Pancreas (tissue), 10 donors: ENCODE measurements at regions not wholly inside any gene's neighbourhood (a gene's known extent, or its start where the extent isn't known, plus 50 kb on each side); places are given as distances from the start of the nearest gene placed in this dataset.

Experiments used
- ATAC-seq, 4 donors: fragments of 200-7000 bp; cut with Tn5 transposase; one replicate each; pipeline versions ENCODE4 v1.8.0 to v1.9.1; 2020; ENCODE audit warnings: mild to moderate bottlenecking in 4 of 4, moderate library complexity in 4 of 4
- DNase-seq, 6 donors: peaks; one replicate each; pipeline ENCODE4 v3.0.0-alpha.2; 2020
- FAIRE-seq: peaks from 2 replicates; lab custom pipeline; 2012; peaks lifted over from hg19 to GRCh38; lab: Jason Lieb, UNC
- H3K27ac ChIP-seq, 4 donors: fragments of 200-600 bp; sonication (generic); 1 replicate in 3 of 4; 2 replicates in 1 of 4; pipeline versions ENCODE4 v1.5.0 to v1.8.0; 2020
- H3K27me3 ChIP-seq, 4 donors: fragments of 200-600 bp; one replicate each; pipeline ENCODE4 v1.8.0; 2021
- H3K36me3 ChIP-seq, 3 donors: fragments of 200-600 bp; sonication (generic) in 1 of 3; one replicate each; pipeline versions ENCODE4 v1.5.0 to v1.8.0; 2020 to 2021
- H3K4me1 ChIP-seq, 3 donors: fragments of 200-600 bp; one replicate each; pipeline ENCODE4 v1.8.0; 2021
- H3K4me3 ChIP-seq, 4 donors: fragments of 200-600 bp; sonication (generic) in 2 of 4; one replicate each; pipeline versions ENCODE4 v1.5.0 to v1.8.0; 2020 to 2021
- H3K9me3 ChIP-seq, 4 donors: fragments of 200-600 bp; one replicate each; pipeline ENCODE4 v1.8.0; 2021
- WGBS, 2 donors: extraction: QIAGEN DNeasy Blood & Tissue Kit; methylation state at CpG; one replicate each; pipeline ENCODE4 v1.1.7; 2013; 5-methylcytosine and 5-hydroxymethylcytosine counted together
- intact Hi-C, 3 donors: fragments of 100-400 bp; cut with DNase I; formaldehyde crosslinking; loops; one replicate each; pipeline versions ENCODE4 v1.11.1 to v1.14.2; 2022
- TF ChIP-seq, protein P1 (sequence below), 4 donors: fragments of 200-600 bp; sonication (generic) in 3 of 4; IDR thresholded peaks; one replicate each; pipeline versions ENCODE4 v1.5.0 to v1.8.0; 2021; ENCODE audit warnings: antibody characterized with exemption in 4 of 4
- donor health status: healthy with polysubstance abuse.
- donor health status: DM: no; HTN: no; CAD: no; lungs with moderate emphysema.
- donor health status: DM: no; HTN: no; CAD: no.
- donor health status: control.
- donor health status: control.
- donor health status: Bipolar disorder and iron deficiency.
- donor health status: DM: yes; HTN: yes; CAD: no.
- donor health status: DM: no; HTN: no; CAD: no.
- donor health status: DM: no; HTN: no; CAD: no.
- donor health status: DM: yes; HTN: yes; CAD: no.

DNA sequence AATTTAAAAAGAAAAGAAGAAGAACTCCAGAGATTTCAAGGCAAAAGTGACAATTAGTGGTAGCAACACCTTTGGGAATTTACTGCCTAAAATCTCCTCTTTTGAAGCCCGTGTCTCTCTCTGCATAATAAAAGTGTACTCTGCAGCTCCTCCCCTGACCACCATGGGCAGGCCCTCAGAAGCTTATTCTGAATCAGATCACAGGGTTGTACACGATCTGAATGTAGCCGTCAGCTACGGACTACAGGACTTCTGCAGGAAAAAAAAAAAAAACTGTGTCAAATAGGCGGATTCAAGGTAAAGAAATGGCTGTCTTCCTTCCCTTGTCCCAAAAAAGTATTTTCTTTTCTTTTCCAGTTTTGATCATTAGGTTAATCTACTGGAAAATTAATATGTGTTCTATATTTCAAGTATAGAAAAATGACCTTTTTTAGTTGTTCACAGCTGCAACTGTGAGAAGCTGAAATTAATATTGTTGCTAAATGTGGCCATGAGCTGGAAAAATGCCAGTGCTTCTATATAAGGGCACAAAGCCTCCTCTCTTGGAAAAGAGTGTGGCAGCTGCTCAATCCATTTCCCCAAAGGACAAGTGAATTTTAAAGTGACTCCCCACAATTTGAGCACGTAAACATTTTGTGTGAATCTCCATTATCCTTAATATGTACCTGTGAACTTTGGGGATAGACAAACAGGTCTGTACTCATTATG is 397.4 kb downstream of the C6orf118 start:
- Histone ChIP-seq H3K9me3 (no peaks in the 10 kb centered on the region), H3K4me1 (no peaks in the 10 kb centered on the region), H3K27me3 (no peaks in the 10 kb centered on the region), H3K27ac (no peak overlapping the region), H3K36me3 (no peaks in the 10 kb centered on the region), H3K4me3 (no peak overlapping the region)
- DNase-seq: no peak
- TF ChIP-seq, protein P1, sequence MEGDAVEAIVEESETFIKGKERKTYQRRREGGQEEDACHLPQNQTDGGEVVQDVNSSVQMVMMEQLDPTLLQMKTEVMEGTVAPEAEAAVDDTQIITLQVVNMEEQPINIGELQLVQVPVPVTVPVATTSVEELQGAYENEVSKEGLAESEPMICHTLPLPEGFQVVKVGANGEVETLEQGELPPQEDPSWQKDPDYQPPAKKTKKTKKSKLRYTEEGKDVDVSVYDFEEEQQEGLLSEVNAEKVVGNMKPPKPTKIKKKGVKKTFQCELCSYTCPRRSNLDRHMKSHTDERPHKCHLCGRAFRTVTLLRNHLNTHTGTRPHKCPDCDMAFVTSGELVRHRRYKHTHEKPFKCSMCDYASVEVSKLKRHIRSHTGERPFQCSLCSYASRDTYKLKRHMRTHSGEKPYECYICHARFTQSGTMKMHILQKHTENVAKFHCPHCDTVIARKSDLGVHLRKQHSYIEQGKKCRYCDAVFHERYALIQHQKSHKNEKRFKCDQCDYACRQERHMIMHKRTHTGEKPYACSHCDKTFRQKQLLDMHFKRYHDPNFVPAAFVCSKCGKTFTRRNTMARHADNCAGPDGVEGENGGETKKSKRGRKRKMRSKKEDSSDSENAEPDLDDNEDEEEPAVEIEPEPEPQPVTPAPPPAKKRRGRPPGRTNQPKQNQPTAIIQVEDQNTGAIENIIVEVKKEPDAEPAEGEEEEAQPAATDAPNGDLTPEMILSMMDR (IDR thresholded peaks at IDR 0.05): no peak
- 37 to 45% methylated on average over 6 of the region's 6 CpGs for WGBS, 2 donors
- intact Hi-C loops: no loop called here
- ATAC-seq: peak in 1 of 4 donors; percentile 38
- no peak for FAIRE-seq

DNA sequence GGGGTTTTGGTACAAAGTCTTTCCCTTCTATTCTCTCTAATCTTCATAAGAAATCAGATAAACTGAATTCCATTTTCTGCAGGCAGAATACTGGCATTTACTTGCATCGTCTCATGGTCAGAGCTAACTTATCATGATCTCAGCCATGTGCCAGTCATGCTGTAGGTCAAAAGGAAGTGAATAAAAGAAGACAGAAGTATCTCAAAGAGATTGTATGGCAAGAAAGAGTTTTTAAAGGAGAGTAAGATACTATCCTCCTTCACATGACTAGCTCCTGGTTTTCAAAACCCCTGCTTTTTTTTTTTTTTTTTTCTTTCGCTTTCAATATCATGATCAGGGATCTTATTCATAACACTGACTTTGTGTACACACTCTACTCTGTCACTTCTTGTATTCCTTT is 398.3 kb downstream of the C6orf118 start:
- H3K4me1 ChIP-seq: no peaks in the 10 kb centered on the region
- H3K9me3 ChIP-seq: no peaks in the 10 kb centered on the region
- FAIRE-seq (no peak), DNase-seq (no peak), ATAC-seq (peak in 1 of 4 donors; percentile 28)
- intact Hi-C loops: no loop called here
- H3K27ac ChIP-seq: no peak overlapping the region
- H3K27me3 ChIP-seq: no peaks in the 10 kb centered on the region
- H3K4me3 ChIP-seq: no peak overlapping the region
- TF ChIP-seq, protein P1 (IDR thresholded peaks at IDR 0.05): no peak
- H3K36me3 ChIP-seq: no peaks in the 10 kb centered on the region
- 29 to 40% methylated on average over 2 of the region's 2 CpGs for WGBS, 2 donors

DNA sequence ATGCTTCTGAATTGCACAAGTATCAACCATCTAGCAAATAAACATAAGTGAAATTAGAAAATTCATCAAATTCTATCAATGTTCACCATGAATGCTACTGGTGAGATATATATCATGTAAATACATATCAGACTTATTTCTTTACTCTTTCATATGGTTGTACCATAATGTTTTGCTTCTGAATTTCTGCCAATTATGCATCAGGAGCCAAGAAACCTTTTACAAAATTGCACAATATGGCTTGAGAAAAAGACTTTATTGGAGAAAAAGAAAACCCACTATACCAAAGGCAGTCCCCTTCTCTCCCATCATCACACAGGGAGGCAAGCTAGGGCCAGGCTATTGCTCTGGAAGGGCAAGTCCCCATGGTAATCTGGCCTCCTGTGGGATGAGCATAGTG is 402.6 kb downstream of the C6orf118 start:
- no peak for FAIRE-seq
- TF ChIP-seq, protein P1 (IDR thresholded peaks at IDR 0.05): no peak
- no peak for ATAC-seq
- intact Hi-C loops: no loop called here
- DNase-seq: no peak
- no peaks in the 10 kb centered on the region for H3K36me3 ChIP-seq
- no peaks in the 10 kb centered on the region for H3K27me3 ChIP-seq
- H3K4me3 ChIP-seq: no peak overlapping the region
- H3K27ac ChIP-seq: no peak overlapping the region
- H3K9me3 ChIP-seq: no peaks in the 10 kb centered on the region
- no peaks in the 10 kb centered on the region for H3K4me1 ChIP-seq

DNA sequence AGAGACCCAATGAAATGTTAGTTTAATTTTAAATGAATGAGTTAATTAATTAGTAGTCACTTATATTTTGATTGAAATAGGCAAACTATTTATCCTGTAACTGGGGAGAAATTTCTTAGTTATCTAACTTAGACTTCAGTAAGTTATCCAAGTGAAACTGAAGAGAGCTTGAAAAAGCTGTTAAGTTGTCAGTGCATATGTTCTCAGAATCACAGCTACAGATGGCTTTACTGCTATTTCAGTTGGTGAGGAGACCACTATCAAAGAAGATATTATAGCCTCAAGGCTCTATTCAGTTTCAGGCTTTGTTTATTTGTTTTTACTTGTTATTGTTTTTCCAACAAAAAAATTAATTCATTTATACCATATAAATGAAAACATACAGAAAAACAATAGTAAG is 404.1 kb downstream of the C6orf118 start:
- H3K27me3 ChIP-seq: no peaks in the 10 kb centered on the region
- no peak overlapping the region for H3K27ac ChIP-seq
- intact Hi-C loops: no loop called here
- H3K9me3 ChIP-seq: no peaks in the 10 kb centered on the region
- H3K36me3 ChIP-seq: no peaks in the 10 kb centered on the region
- no peak for DNase-seq
- TF ChIP-seq, protein P1 (IDR thresholded peaks at IDR 0.05): no peak
- FAIRE-seq: no peak
- H3K4me3 ChIP-seq: no peak overlapping the region
- no peak for ATAC-seq
- H3K4me1 ChIP-seq: no peaks in the 10 kb centered on the region

DNA sequence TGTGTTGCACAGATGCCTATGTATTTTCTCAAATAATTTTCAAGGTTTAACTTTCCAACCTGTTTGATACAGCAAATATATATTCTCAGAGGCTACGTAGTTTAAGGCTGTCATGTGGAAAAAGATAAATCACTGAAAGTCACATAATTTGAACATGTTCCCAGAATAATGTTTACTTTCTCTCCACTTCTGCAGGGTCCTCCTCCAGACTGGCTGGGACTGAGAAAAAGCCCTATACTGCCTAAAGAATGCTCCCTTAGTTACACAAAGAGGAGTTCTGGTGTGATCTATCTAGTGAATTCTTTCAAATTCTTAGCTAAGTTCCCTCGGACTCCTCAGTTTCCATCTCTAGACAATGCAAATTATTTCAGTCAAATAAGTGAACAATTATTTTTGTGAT is 411.0 kb downstream of the C6orf118 start:
- intact Hi-C loops: no loop called here
- ATAC-seq: peak in 3 of 4 donors; percentile 35 to 54 (median 38)
- Histone ChIP-seq H3K27me3 (no peaks in the 10 kb centered on the region), H3K4me1 (no peaks in the 10 kb centered on the region), H3K9me3 (no peaks in the 10 kb centered on the region), H3K4me3 (no peak overlapping the region), H3K27ac (no peak overlapping the region), H3K36me3 (no peaks in the 10 kb centered on the region)
- DNase-seq: no peak
- no peak for FAIRE-seq
- TF ChIP-seq, protein P1 (IDR thresholded peaks at IDR 0.05): no peak
- WGBS, 2 donors: 14 to 26% methylated on average over 2 of the region's 2 CpGs
